GM23338 (cell line): ENCODE measurements at regions not wholly inside any gene's neighbourhood (a gene's known extent, or its start where the extent isn't known, plus 50 kb on each side); places are given as distances from the start of the nearest gene placed in this dataset.

ENCODE experiments used
- ATAC-seq: fragments of 200-7000 bp; cut with Tn5 transposase; 3 replicates; pipeline ENCODE4 v1.9.1; 2020
- DNase-seq: peaks from one replicate; pipeline ENCODE4 v3.0.0-alpha.2; 2015; ENCODE audit warnings: low spot score
- H2AFZ ChIP-seq: fragments of 200-600 bp; sonication (generic); 2 replicates; pipeline ENCODE4 v1.8.0; 2016; ENCODE audit warnings: antibody characterized with exemption, mild to moderate bottlenecking, moderate library complexity
- H3F3A ChIP-seq: fragments of 200-600 bp; sonication (generic); replicated peaks from 2 replicates; pipeline ENCODE4 v1.8.0; 2017; ENCODE audit warnings: antibody characterized with exemption, mixed run types, low read depth
- H3K27ac ChIP-seq: fragments of 200-600 bp; sonication (generic); 2 replicates; pipeline ENCODE4 v1.6.1; 2016; ENCODE audit warnings: low read depth
- H3K27me3 ChIP-seq: fragments of 200-600 bp; sonication (generic); 2 replicates; pipeline ENCODE4 v1.8.0; 2016; ENCODE audit warnings: mild to moderate bottlenecking, mixed run types, moderate library complexity; ENCODE audit not compliant: insufficient read depth
- H3K36me3 ChIP-seq: fragments of 200-600 bp; sonication (generic); 2 replicates; pipeline ENCODE4 v1.8.0; 2016; ENCODE audit warnings: mild to moderate bottlenecking; ENCODE audit not compliant: insufficient read depth
- H3K4me1 ChIP-seq: fragments of 200-600 bp; sonication (generic); 2 replicates; pipeline ENCODE4 v1.8.0; 2016; ENCODE audit warnings: mild to moderate bottlenecking, moderate library complexity; ENCODE audit not compliant: insufficient read depth
- H3K4me2 ChIP-seq: fragments of 200-600 bp; sonication (generic); 2 replicates; pipeline ENCODE4 v1.7.1; 2017; ENCODE audit warnings: mixed run types
- H3K4me3 ChIP-seq: fragments of 200-600 bp; sonication (generic); 2 replicates; pipeline ENCODE4 v1.6.1; 2016; ENCODE audit warnings: mixed run types
- H3K79me2 ChIP-seq: fragments of 200-600 bp; sonication (generic); replicated peaks from 2 replicates; pipeline ENCODE4 v1.8.0; 2017; ENCODE audit warnings: mild to moderate bottlenecking; ENCODE audit not compliant: insufficient read depth
- H3K9me2 ChIP-seq: fragments of 200-600 bp; sonication (generic); 2 replicates; pipeline ENCODE4 v1.8.0; 2017; ENCODE audit not compliant: insufficient read depth
- H4K20me1 ChIP-seq: fragments of 200-600 bp; sonication (generic); replicated peaks from 2 replicates; pipeline ENCODE4 v1.8.0; 2017; ENCODE audit warnings: mild to moderate bottlenecking; ENCODE audit not compliant: insufficient read depth
- H3K27ac Mint-ChIP-seq: 2 replicates; pipeline ENCODE4 v1.8.0; 2020; ENCODE audit warnings: inconsistent platforms, mild to moderate bottlenecking, moderate library complexity, mixed read lengths
- H3K27me3 Mint-ChIP-seq: 3 replicates; pipeline ENCODE4 v1.8.0; 2022; ENCODE audit warnings: low read depth, mild to moderate bottlenecking, moderate library complexity, mixed read lengths, inconsistent platforms; ENCODE audit not compliant: insufficient read depth, poor library complexity
- H3K36me3 Mint-ChIP-seq: 3 replicates; pipeline ENCODE4 v1.8.0; 2021; ENCODE audit warnings: low read depth, mild to moderate bottlenecking, inconsistent platforms, moderate library complexity, mixed read lengths
- H3K4me1 Mint-ChIP-seq: 3 replicates; pipeline ENCODE4 v1.8.0; 2020; ENCODE audit warnings: mild to moderate bottlenecking, inconsistent platforms, mixed read lengths
- H3K4me3 Mint-ChIP-seq: 3 replicates; pipeline ENCODE4 v1.8.0; 2021; ENCODE audit warnings: moderate library complexity, mild to moderate bottlenecking, inconsistent platforms, mixed read lengths
- H3K9me3 Mint-ChIP-seq: 3 replicates; pipeline ENCODE4 v1.8.0; 2020; ENCODE audit warnings: moderate library complexity, mild to moderate bottlenecking, inconsistent platforms, mixed read lengths
- CREB1 ChIP-seq: fragments of 250-450 bp; sonication (Bioruptor Pico); IDR thresholded peaks from 2 replicates; pipeline ENCODE4 v1.5.0; 2020; ENCODE audit warnings: low read depth, mild to moderate bottlenecking, moderate library complexity
- EZH2 ChIP-seq: fragments of 200-600 bp; sonication (generic); IDR thresholded peaks from one replicate; pipeline ENCODE4 v1.8.0; 2017; ENCODE audit warnings: antibody characterized with exemption, mild to moderate bottlenecking, low read depth; ENCODE audit not compliant: unreplicated experiment
- EZH2phosphoT487 ChIP-seq: fragments of 200-600 bp; sonication (generic); IDR thresholded peaks from one replicate; pipeline ENCODE4 v1.8.1; 2018; ENCODE audit warnings: antibody characterized with exemption; ENCODE audit not compliant: unreplicated experiment
- JUNB ChIP-seq: IDR thresholded peaks from one replicate; pipeline ENCODE4 v1.6.1; 2016; ENCODE audit warnings: antibody characterized with exemption; ENCODE audit not compliant: unreplicated experiment
- NANOG ChIP-seq: IDR thresholded peaks from 2 replicates; pipeline ENCODE4 v1.6.1; 2016; ENCODE audit warnings: antibody characterized with exemption, borderline replicate concordance
- STAT1 ChIP-seq: IDR thresholded peaks from one replicate; pipeline ENCODE4 v1.6.1; 2016; ENCODE audit warnings: antibody characterized with exemption; ENCODE audit not compliant: unreplicated experiment
- ZNF114 ChIP-seq: fragments of 250-450 bp; sonication (Bioruptor Pico); IDR thresholded peaks from 2 replicates; pipeline ENCODE4 v1.5.0; 2020; ENCODE audit warnings: mild to moderate bottlenecking, moderate library complexity
- ZNF331 ChIP-seq: fragments of 250-450 bp; sonication (Bioruptor Pico); IDR thresholded peaks from 2 replicates; pipeline ENCODE4 v1.5.0; 2020; ENCODE audit warnings: low read depth, mild to moderate bottlenecking, moderate library complexity
- TF ChIP-seq, protein P1 (sequence below), 2 experiments: fragments of 200-600 bp in 1 of 2; sonication (generic) in 1 of 2; conservative IDR thresholded peaks; 2 replicates each; pipeline versions ENCODE4 v1.5.1 to v1.6.1; 2016 to 2017; ENCODE audit warnings: antibody characterized with exemption in 2 of 2, low read depth in 2 of 2, mild to moderate bottlenecking in 2 of 2, moderate library complexity in 1 of 2
- TF ChIP-seq, protein P2 (sequence below): IDR thresholded peaks from 2 replicates; pipeline ENCODE4 v1.6.1; 2016; ENCODE audit warnings: antibody characterized with exemption
- TF ChIP-seq, protein P3 (sequence below): IDR thresholded peaks from one replicate; pipeline ENCODE4 v1.6.1; 2018; ENCODE audit warnings: antibody characterized with exemption; ENCODE audit not compliant: unreplicated experiment

DNA sequence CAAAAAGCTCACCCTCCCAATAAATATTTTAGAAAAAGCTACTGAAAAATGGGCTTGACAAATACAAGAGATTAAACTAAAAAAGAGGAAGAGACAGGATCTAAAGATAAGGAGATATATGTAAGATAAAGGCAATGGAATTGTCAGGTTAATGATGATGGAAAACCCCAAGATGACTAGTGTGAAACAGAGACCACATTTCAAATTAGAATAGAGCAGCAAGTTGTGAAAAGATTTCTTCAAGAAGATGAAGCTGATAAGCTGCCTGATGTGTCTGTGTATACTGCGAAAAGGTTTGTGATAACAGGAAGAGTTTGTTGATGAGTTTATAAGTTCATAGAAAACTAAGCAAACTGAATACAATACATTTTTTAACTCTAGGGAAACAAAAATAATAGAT is 840.1 kb upstream of the SLITRK5 start:
- Histone ChIP-seq H3K36me3 (no peaks in the 10 kb centered on the region), H4K20me1 (no peaks in the 10 kb centered on the region), H3K4me1 (no peaks in the 10 kb centered on the region), H3F3A (no peaks in the 10 kb centered on the region), H3K4me3 (no peak overlapping the region), H3K79me2 (no peaks in the 10 kb centered on the region), H3K27me3 (no peaks in the 10 kb centered on the region), H2AFZ (no peak overlapping the region), H3K27ac (no peak overlapping the region), H3K9me2 (no peaks in the 10 kb centered on the region), H3K4me2 (no peak overlapping the region)
- Mint-ChIP-seq H3K4me1 (no peaks in the 10 kb centered on the region), H3K4me3 (no peak overlapping the region), H3K27ac (no peak overlapping the region), H3K9me3 (peaks cover 10% of the 10 kb centered on the region), H3K36me3 (peaks cover 10% of the 10 kb centered on the region), H3K27me3 (no peaks in the 10 kb centered on the region)
- DNase-seq (no peak), ATAC-seq (no peak)
- TF ChIP-seq, protein P1, sequence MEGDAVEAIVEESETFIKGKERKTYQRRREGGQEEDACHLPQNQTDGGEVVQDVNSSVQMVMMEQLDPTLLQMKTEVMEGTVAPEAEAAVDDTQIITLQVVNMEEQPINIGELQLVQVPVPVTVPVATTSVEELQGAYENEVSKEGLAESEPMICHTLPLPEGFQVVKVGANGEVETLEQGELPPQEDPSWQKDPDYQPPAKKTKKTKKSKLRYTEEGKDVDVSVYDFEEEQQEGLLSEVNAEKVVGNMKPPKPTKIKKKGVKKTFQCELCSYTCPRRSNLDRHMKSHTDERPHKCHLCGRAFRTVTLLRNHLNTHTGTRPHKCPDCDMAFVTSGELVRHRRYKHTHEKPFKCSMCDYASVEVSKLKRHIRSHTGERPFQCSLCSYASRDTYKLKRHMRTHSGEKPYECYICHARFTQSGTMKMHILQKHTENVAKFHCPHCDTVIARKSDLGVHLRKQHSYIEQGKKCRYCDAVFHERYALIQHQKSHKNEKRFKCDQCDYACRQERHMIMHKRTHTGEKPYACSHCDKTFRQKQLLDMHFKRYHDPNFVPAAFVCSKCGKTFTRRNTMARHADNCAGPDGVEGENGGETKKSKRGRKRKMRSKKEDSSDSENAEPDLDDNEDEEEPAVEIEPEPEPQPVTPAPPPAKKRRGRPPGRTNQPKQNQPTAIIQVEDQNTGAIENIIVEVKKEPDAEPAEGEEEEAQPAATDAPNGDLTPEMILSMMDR (conservative IDR thresholded peaks at IDR 0.05; ENCODE audit: low read depth in 2 of 2), result no peak
- TF ChIP-seq JUNB (no peak), ZNF114 (CRISPR knock-in tag) (no peak), EZH2phosphoT487 (no peak), CREB1 (no peak), ZNF331 (no peak)
- TF ChIP-seq, protein P2, sequence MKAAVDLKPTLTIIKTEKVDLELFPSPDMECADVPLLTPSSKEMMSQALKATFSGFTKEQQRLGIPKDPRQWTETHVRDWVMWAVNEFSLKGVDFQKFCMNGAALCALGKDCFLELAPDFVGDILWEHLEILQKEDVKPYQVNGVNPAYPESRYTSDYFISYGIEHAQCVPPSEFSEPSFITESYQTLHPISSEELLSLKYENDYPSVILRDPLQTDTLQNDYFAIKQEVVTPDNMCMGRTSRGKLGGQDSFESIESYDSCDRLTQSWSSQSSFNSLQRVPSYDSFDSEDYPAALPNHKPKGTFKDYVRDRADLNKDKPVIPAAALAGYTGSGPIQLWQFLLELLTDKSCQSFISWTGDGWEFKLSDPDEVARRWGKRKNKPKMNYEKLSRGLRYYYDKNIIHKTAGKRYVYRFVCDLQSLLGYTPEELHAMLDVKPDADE, result no peak
- TF ChIP-seq, protein P3, sequence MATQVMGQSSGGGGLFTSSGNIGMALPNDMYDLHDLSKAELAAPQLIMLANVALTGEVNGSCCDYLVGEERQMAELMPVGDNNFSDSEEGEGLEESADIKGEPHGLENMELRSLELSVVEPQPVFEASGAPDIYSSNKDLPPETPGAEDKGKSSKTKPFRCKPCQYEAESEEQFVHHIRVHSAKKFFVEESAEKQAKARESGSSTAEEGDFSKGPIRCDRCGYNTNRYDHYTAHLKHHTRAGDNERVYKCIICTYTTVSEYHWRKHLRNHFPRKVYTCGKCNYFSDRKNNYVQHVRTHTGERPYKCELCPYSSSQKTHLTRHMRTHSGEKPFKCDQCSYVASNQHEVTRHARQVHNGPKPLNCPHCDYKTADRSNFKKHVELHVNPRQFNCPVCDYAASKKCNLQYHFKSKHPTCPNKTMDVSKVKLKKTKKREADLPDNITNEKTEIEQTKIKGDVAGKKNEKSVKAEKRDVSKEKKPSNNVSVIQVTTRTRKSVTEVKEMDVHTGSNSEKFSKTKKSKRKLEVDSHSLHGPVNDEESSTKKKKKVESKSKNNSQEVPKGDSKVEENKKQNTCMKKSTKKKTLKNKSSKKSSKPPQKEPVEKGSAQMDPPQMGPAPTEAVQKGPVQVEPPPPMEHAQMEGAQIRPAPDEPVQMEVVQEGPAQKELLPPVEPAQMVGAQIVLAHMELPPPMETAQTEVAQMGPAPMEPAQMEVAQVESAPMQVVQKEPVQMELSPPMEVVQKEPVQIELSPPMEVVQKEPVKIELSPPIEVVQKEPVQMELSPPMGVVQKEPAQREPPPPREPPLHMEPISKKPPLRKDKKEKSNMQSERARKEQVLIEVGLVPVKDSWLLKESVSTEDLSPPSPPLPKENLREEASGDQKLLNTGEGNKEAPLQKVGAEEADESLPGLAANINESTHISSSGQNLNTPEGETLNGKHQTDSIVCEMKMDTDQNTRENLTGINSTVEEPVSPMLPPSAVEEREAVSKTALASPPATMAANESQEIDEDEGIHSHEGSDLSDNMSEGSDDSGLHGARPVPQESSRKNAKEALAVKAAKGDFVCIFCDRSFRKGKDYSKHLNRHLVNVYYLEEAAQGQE, result no peak

DNA sequence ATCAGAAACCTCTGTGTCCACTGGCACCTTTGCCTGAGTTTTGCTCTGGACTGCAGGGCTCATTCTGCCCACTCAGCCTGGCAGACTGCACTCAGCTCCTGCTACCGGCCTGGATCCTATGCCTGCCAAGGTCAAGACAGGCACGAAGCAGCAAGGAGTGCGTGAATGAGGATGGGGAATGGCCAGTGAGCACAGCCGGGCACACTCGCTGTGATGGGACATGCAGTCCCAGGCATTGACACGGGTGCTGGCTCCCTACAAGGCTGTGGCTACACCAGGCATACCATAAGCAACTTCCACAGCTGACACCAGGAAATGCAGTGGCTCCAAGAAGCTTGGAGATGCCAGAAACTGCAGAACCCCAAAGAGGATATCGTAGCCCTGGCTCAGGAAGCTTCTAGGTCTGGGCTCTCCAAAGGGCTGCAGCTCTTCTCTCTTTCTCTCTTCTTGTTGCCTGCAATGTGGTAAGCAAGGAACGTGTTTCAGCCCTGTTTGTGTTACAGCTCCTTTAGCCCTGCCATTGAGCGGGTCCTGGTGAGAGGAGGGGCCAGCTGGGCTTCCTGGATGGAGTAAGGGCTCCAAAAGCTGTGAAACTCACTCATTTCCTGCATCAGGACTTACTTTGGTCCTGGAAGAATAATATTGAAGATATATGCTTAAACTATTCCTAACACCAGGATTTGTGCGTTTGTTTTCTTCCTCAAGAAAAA is 832.6 kb upstream of the SLITRK5 start:
- H3K27ac ChIP-seq, result no peak overlapping the region
- Mint-ChIP-seq H3K4me1 (no peaks in the 10 kb centered on the region), H3K4me3 (no peak overlapping the region), H3K9me3 (peaks cover 42% of the 10 kb centered on the region), H3K27ac (no peak overlapping the region), H3K36me3 (peaks cover 33% of the 10 kb centered on the region), H3K27me3 (peaks cover 2% of the 10 kb centered on the region)
- no peaks in the 10 kb centered on the region for H3F3A ChIP-seq
- H3K4me1 ChIP-seq, result no peaks in the 10 kb centered on the region
- DNase-seq, result no peak
- no peaks in the 10 kb centered on the region for H4K20me1 ChIP-seq
- H3K9me2 ChIP-seq, result no peaks in the 10 kb centered on the region
- peak overlapping the region; percentile 32; the same call in 1 of the 2 replicates for H2AFZ ChIP-seq
- no peak overlapping the region for H3K4me3 ChIP-seq
- no peak overlapping the region for H3K4me2 ChIP-seq
- H3K36me3 ChIP-seq, result no peaks in the 10 kb centered on the region
- no peak for ATAC-seq
- no peaks in the 10 kb centered on the region for H3K27me3 ChIP-seq
- H3K79me2 ChIP-seq, result no peaks in the 10 kb centered on the region
- TF ChIP-seq EZH2, result no peak
- TF ChIP-seq EZH2phosphoT487, result no peak
- no peak for TF ChIP-seq JUNB
- TF ChIP-seq ZNF114 (CRISPR knock-in tag), result no peak
- TF ChIP-seq, protein P1 (conservative IDR thresholded peaks at IDR 0.05; ENCODE audit: low read depth in 2 of 2), result no peak
- TF ChIP-seq, protein P2, result no peak
- no peak for TF ChIP-seq NANOG
- TF ChIP-seq CREB1, result no peak
- no peak for TF ChIP-seq ZNF331
- TF ChIP-seq STAT1, result no peak
